HFF-Myc (cell line): ENCODE measurements at regions not wholly inside any gene's neighbourhood (a gene's known extent, or its start where the extent isn't known, plus 50 kb on each side); places are given as distances from the start of the nearest gene placed in this dataset.
A peak's percentile ranks its signal among the peaks of the same experiment; 100 is the strongest.

Experiments used
- DNase-seq: peaks from one replicate; pipeline ENCODE4 v3.0.0-alpha.2; 2011; ENCODE audit warnings: low read depth; ENCODE audit errors: extremely low read depth
- H3K4me3 ChIP-seq: replicated peaks from 2 replicates; pipeline ENCODE4 v1.5.1; 2011; ENCODE audit warnings: low read depth, mild to moderate bottlenecking, control low read depth, low read length
- TF ChIP-seq, protein P1 (sequence below): IDR thresholded peaks from 2 replicates; pipeline ENCODE4 v1.5.1; 2012; ENCODE audit warnings: mild to moderate bottlenecking, low read depth, low read length, control low read depth; ENCODE audit errors: missing control alignments

DNA sequence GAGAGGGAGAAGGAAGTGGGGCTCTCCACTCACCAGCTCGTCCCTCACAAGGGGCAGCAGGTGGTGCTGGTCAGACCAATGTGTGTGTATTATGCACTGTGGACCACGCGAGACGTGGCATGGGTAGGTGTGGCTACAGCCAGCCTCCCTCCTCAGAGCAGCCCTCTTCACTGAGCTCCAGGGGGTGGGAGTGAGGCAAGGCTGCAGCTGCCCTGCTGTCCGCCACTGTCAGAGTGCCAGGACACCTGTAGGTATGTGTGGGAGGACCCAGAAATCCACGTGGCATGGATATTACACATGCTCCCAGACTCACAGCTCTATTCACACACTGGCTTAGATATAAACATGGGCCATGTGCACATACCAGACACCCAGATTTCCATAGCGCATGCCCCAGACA lies 90.3 kb downstream of the VEGFA start:
- DNase-seq: no peak
- TF ChIP-seq, protein P1, sequence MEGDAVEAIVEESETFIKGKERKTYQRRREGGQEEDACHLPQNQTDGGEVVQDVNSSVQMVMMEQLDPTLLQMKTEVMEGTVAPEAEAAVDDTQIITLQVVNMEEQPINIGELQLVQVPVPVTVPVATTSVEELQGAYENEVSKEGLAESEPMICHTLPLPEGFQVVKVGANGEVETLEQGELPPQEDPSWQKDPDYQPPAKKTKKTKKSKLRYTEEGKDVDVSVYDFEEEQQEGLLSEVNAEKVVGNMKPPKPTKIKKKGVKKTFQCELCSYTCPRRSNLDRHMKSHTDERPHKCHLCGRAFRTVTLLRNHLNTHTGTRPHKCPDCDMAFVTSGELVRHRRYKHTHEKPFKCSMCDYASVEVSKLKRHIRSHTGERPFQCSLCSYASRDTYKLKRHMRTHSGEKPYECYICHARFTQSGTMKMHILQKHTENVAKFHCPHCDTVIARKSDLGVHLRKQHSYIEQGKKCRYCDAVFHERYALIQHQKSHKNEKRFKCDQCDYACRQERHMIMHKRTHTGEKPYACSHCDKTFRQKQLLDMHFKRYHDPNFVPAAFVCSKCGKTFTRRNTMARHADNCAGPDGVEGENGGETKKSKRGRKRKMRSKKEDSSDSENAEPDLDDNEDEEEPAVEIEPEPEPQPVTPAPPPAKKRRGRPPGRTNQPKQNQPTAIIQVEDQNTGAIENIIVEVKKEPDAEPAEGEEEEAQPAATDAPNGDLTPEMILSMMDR: no peak

GRCh38 chr6:43859213-43859612 lies 89.2 kb downstream of the VEGFA start:
- DNase-seq: no peak
- H3K4me3 ChIP-seq: no peak overlapping the region
- TF ChIP-seq, protein P1: no peak

More for the DNA sequence above, 90.3 kb downstream of the VEGFA start:
- H3K4me3 ChIP-seq: no peak overlapping the region

DNA sequence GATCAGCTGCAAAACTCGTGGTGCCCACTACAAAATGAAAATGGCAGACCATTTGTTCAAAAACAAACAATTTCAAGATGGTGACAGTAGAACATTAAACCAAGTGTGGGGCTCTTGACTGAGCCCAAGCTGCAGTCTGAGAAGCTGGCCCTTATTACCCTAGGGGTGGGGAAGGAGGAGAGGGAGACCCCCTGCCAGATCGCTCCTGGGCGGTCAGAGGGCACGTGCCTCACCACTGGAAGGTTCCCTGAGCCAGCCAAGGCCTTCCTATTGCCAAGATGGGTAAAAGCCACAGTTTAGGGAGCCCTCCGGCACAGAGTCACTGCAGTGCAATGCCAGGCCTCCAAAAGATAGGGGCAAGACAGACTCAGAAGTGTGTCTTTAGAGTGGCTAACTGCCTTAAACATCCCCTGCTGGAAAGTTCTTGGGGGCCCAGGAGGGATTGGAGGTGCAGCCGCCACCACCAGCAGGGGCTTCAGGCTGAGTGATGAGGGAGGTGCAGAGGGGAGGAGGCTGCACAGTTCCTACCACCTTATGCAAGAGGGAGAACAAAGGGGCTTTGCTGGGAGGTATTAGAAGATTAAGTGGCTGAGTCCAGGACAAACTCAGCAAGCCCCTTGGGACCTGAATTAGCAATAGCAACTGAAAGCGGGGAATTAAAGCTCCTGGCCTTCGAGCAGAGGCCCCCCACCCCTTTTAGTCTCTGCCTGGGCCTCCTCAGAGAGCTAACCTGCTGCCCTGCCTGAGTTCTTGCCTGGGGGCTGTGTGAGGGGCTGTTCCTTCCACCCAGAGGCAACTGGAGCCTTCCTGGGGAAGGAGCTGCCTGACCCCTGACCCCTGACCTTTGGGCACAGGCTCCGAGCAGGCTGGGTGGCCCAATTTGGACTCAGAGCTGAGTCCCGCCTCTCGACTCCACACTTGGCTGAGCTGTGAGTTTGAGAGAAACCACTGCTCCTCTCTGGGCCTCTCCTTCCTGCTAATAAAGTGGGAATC lies 88.4 kb downstream of the VEGFA start:
- H3K4me3 ChIP-seq: no peak overlapping the region
- TF ChIP-seq, protein P1: no peak
- no peak for DNase-seq

DNA sequence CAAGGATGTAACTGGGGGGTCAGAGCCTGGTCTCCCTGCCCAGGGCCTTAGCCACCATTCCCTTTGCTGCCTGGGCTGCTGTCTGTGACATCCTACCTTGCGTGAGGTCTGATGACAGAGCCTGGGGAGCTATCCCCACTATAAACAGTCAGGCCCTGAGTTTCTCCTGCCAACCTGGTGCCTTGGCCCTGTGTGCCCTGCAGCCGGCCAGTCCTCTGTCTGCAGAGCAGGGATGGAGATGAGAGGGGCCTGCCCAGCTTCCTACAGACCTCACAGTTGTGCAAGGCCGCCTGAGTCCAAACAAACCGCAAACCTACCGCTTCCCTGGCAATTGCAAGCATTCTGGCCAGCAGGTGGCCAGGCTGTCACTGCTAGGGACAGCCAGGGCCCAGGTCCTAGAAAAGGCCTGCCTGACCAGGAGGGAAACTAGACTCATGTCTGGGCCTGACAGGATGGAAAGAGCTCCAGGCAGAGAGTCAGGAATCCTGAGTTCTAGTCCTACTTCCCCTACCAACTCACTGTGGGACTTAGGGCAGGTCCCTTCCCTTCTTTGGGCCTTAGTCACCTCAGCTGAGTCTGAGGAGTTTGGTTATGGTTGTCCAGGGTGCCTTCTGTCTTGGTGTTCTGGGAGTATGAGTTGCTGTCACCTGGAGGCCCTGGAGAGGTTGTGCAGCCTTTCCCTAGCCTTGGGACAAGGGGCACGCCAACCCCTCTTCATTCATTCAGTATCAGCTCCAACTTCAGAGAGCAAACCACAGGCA lies 86.2 kb downstream of the VEGFA start:
- H3K4me3 ChIP-seq: no peak overlapping the region
- TF ChIP-seq, protein P1: peak; percentile 28
- DNase-seq: no peak

DNA sequence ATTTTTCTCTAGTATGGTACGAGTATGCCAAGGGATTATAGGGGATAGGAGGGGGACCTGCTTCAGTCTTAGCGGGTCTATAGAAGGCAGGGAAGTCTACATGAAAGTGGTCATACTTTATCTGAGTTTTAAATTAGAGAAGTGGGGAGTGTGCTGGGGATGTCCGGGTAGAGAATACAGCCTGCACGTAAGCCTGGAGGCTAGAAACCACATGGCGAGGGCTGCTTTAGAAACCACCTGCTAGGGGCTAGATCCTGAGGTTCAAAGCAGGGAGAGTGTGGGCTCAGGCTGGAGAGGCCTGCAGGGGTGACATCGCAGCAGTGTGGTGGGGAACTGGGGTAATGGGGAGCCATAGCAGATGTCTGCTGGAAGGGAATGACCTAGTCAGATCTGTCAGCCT lies 85.2 kb downstream of the VEGFA start:
- TF ChIP-seq, protein P1: no peak
- H3K4me3 ChIP-seq: no peak overlapping the region
- DNase-seq: no peak

DNA sequence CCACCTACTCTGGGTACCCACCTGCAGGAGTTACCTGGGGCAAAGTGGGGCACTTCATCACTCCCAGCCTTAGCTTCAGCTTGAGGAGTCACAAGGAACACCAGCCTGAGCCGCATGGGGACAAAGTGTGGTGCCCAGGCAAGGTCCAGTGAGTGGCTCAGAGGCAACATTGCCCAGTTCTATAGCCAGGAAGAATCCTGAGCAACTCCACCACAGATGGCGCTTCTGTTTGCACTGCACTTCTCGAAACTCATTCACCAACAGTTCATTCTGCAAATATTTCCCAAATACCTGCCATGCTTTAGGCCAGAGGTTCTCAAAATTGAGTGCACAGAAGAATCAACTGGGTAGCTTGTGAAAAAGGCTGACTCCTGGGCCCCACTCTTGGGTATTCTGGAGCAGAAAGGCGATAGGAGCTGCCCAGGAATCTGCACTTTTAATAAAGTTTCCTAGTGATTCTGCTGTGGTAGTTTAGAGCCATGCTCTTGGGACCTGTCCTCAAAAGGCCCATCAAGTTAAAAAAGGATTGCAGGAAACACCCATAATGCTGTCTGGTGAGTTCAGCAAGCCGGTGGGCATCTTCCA lies 83.1 kb downstream of the VEGFA start:
- TF ChIP-seq, protein P1: no peak
- H3K4me3 ChIP-seq: no peak overlapping the region
- DNase-seq: no peak
